ENCODE measurements at regions not wholly inside any gene's neighbourhood (a gene's known extent, or its start where the extent isn't known, plus 50 kb on each side); places are given as distances from the start of the nearest gene placed in this dataset.
A peak's percentile ranks its signal among the peaks of the same experiment; 100 is the strongest.

- Histone ChIP-seq H3K9me3 (ENCODE audit: control insufficient read depth, low read length) (no peaks in the 10 kb centered on the region), H3K4me3 (ENCODE audit: low read length) (no peak overlapping the region), H3K4me1 (ENCODE audit: control insufficient read depth, insufficient read depth, low read length) (peaks cover 7% of the 10 kb centered on the region), H3K27ac (ENCODE audit: low read length) (no peak overlapping the region), H3K27me3 (ENCODE audit: control insufficient read depth, insufficient read depth) (no peaks in the 10 kb centered on the region)
- 85% methylated on average over 9 of the region's 9 CpGs for WGBS
- ATAC-seq (no peak), DNase-seq (no peak)
- intact Hi-C loops (cut with DNase I): loop anchor here in 3 of 4 donors (5.0 to 10.0 kb wide), 4 partner anchors 61 to 283 kb away; partner anchors contain the start of gene ARHGEF3 (in 2 of the 3)
These were observed 75.0 kb upstream of the SPATA12 start for GRCh38 chr3:56985460-56985859.

DNA sequence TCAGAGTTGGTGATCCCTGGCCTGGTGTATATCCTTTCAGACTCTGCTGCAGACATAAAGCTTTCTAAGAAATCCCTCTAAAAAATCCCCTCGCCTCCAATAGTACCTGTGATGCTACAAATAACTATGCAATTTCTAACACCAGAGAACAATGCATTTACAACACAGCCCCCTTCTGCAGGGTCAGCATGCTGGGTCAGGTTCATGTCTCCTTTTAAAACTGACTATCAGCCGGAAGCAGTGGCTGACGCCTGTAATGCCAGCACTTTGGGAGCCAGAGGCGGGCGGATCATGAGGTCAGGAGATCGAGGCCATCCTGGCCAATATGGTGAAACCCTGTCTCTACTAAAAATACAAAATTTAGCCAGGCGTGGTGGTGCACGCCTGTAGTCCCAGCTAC is 77.0 kb upstream of the SPATA12 start:
- H3K4me3 ChIP-seq (ENCODE audit: low read length): no peak overlapping the region
- H3K27ac ChIP-seq (ENCODE audit: low read length): no peak overlapping the region
- intact Hi-C loops (cut with DNase I): loop anchor here in 1 of 4 donors (10.0 kb wide), 2 partner anchors 59 to 179 kb away; partner anchors contain the start of gene ARHGEF3
- no peak for ATAC-seq
- no peak for DNase-seq
- H3K4me1 ChIP-seq (ENCODE audit: control insufficient read depth, insufficient read depth, low read length): peaks cover 4% of the 10 kb centered on the region
- H3K27me3 ChIP-seq (ENCODE audit: control insufficient read depth, insufficient read depth): no peaks in the 10 kb centered on the region
- 91% methylated on average over 8 of the region's 8 CpGs for WGBS
- H3K9me3 ChIP-seq (ENCODE audit: control insufficient read depth, low read length): no peaks in the 10 kb centered on the region

GRCh38 chr3:56981445-56982230 is 78.8 kb upstream of the SPATA12 start:
- DNase-seq (no peak), ATAC-seq (no peak)
- WGBS: 90% methylated on average over 2 of the region's 2 CpGs
- Histone ChIP-seq H3K27ac (ENCODE audit: low read length) (no peak overlapping the region), H3K27me3 (ENCODE audit: control insufficient read depth, insufficient read depth) (no peaks in the 10 kb centered on the region), H3K9me3 (ENCODE audit: control insufficient read depth, low read length) (no peaks in the 10 kb centered on the region), H3K4me3 (ENCODE audit: low read length) (no peak overlapping the region), H3K4me1 (ENCODE audit: control insufficient read depth, insufficient read depth, low read length) (peaks cover 7% of the 10 kb centered on the region)
- intact Hi-C loops (cut with DNase I): loop anchor here in 1 of 4 donors (10.0 kb wide), 2 partner anchors 57 to 177 kb away; partner anchors contain the start of gene ARHGEF3

- intact Hi-C loops (cut with DNase I): loop anchor here in 1 of 4 donors (10.0 kb wide), 2 partner anchors 56 to 176 kb away; partner anchors contain the start of gene ARHGEF3
- peak; percentile 70 to 80 (median 73) for DNase-seq
- 39% methylated on average over 5 of the region's 5 CpGs for WGBS
- no peaks in the 10 kb centered on the region for H3K27me3 ChIP-seq (ENCODE audit: control insufficient read depth, insufficient read depth)
- peaks cover 7% of the 10 kb centered on the region for H3K4me1 ChIP-seq (ENCODE audit: control insufficient read depth, insufficient read depth, low read length)
- no peak overlapping the region for H3K27ac ChIP-seq (ENCODE audit: low read length)
- H3K9me3 ChIP-seq (ENCODE audit: control insufficient read depth, low read length): no peaks in the 10 kb centered on the region
- ATAC-seq: peak; percentile 87 to 95
- no peak overlapping the region for H3K4me3 ChIP-seq (ENCODE audit: low read length)
These were observed 79.6 kb upstream of the SPATA12 start for GRCh38 chr3:56980798-56981390.

DNA sequence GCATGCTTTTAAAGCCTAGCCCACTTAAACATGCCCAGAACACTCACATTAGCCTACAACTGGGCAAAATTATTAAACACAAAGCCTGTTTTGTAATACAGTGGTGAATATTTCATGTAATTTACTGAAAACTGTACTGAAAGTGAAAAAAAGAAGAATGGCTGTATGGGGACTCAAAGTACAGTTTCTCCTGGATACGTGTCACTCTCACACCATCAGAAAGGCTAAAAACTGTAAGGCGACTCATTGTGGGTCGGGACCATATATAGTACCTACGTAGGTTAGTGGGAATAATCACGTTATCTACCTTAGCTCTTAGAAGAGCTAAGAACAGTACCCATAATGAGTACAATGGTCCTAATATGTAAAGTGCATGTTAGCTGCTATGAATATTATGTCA is 80.2 kb upstream of the SPATA12 start:
- no peak for DNase-seq
- Histone ChIP-seq H3K27ac (ENCODE audit: low read length) (no peak overlapping the region), H3K4me1 (ENCODE audit: control insufficient read depth, insufficient read depth, low read length) (peaks cover 7% of the 10 kb centered on the region), H3K27me3 (ENCODE audit: control insufficient read depth, insufficient read depth) (no peaks in the 10 kb centered on the region), H3K9me3 (ENCODE audit: control insufficient read depth, low read length) (no peaks in the 10 kb centered on the region), H3K4me3 (ENCODE audit: low read length) (no peak overlapping the region)
- ATAC-seq: no peak
- intact Hi-C loops (cut with DNase I): loop anchor here in 1 of 4 donors (10.0 kb wide), 2 partner anchors 55 to 175 kb away; partner anchors contain the start of gene ARHGEF3
- WGBS: 98% methylated on average over 5 of the region's 5 CpGs

- H3K27me3 ChIP-seq (ENCODE audit: control insufficient read depth, insufficient read depth): no peaks in the 10 kb centered on the region
- H3K9me3 ChIP-seq (ENCODE audit: control insufficient read depth, low read length): no peaks in the 10 kb centered on the region
- DNase-seq (no peak), ATAC-seq (no peak)
- peaks cover 7% of the 10 kb centered on the region for H3K4me1 ChIP-seq (ENCODE audit: control insufficient read depth, insufficient read depth, low read length)
- 90% methylated on average over 6 of the region's 6 CpGs for WGBS
- H3K4me3 ChIP-seq (ENCODE audit: low read length): no peak overlapping the region
- no peak overlapping the region for H3K27ac ChIP-seq (ENCODE audit: low read length)
- intact Hi-C loops (cut with DNase I): loop anchor here in 1 of 4 donors (10.0 kb wide), 2 partner anchors 55 to 175 kb away; partner anchors contain the start of gene ARHGEF3
These were observed 80.7 kb upstream of the SPATA12 start for GRCh38 chr3:56979791-56980190.

- H3K27ac ChIP-seq (ENCODE audit: low read length): no peak overlapping the region
- H3K27me3 ChIP-seq (ENCODE audit: control insufficient read depth, insufficient read depth): no peaks in the 10 kb centered on the region
- H3K4me3 ChIP-seq (ENCODE audit: low read length): no peak overlapping the region
- DNase-seq: no peak
- WGBS: 100% methylated on average over 1 of the region's 1 CpG
- intact Hi-C loops (cut with DNase I): no loop called here
- no peaks in the 10 kb centered on the region for H3K9me3 ChIP-seq (ENCODE audit: control insufficient read depth, low read length)
- no peak for ATAC-seq
- H3K4me1 ChIP-seq (ENCODE audit: control insufficient read depth, insufficient read depth, low read length): peaks cover 3% of the 10 kb centered on the region
These were observed 82.9 kb upstream of the SPATA12 start for GRCh38 chr3:56977561-56977889.

- H3K4me1 ChIP-seq (ENCODE audit: control insufficient read depth, insufficient read depth, low read length): peaks cover 3% of the 10 kb centered on the region
- H3K27me3 ChIP-seq (ENCODE audit: control insufficient read depth, insufficient read depth): no peaks in the 10 kb centered on the region
- 71% methylated on average over 9 of the region's 9 CpGs for WGBS
- DNase-seq (peak in 2 of 3 donors; percentile 35 to 54), ATAC-seq (no peak)
- intact Hi-C loops (cut with DNase I): no loop called here
- no peaks in the 10 kb centered on the region for H3K9me3 ChIP-seq (ENCODE audit: control insufficient read depth, low read length)
- no peak overlapping the region for H3K27ac ChIP-seq (ENCODE audit: low read length)
- H3K4me3 ChIP-seq (ENCODE audit: low read length): no peak overlapping the region
These were observed 83.6 kb upstream of the SPATA12 start for GRCh38 chr3:56976651-56977560.

- no peak for ATAC-seq
- Histone ChIP-seq H3K4me3 (ENCODE audit: low read length) (no peak overlapping the region), H3K27ac (ENCODE audit: low read length) (no peak overlapping the region), H3K27me3 (ENCODE audit: control insufficient read depth, insufficient read depth) (no peaks in the 10 kb centered on the region), H3K4me1 (ENCODE audit: control insufficient read depth, insufficient read depth, low read length) (peaks cover 3% of the 10 kb centered on the region), H3K9me3 (ENCODE audit: control insufficient read depth, low read length) (no peaks in the 10 kb centered on the region)
- DNase-seq: no peak
- intact Hi-C loops (cut with DNase I): no loop called here
- WGBS: 82% methylated on average over 1 of the region's 1 CpG
These were observed 84.9 kb upstream of the SPATA12 start for GRCh38 chr3:56975567-56975966.

DNA sequence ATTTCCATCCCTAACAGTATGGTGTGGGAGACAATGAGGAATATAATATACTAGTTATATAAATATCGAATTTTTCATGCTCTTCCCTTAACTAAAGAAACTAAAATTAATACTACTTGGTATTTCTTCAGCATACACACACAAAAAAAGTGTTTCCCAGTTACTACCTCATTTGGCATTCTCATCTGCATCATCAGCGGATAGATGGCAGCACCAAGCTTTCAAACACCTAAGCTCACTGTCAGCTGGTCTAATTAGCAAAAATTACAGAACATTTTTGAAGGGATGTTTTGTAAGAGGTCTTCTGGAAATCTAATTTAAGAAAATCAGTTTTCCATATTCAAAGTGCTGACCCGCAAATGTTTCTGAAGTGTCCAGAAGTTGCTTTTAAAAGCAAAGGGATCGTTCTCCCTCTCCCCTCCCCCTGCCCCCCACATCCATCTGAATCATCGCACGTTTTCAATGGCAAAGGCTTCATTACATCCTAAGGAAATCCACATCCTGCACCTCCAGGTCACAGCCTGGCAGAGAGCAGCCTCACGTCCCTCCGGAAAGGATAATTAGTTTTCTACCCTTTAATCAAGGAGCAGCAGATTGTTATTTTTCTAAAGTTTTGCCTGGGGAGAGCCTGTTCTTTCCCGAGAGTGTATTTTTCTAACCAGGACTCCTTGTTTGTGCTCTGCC is 86.1 kb upstream of the SPATA12 start:
- ATAC-seq: peak; percentile 17 to 56
- WGBS: 61% methylated on average over 9 of the region's 9 CpGs
- H3K9me3 ChIP-seq (ENCODE audit: control insufficient read depth, low read length): no peaks in the 10 kb centered on the region
- H3K27ac ChIP-seq (ENCODE audit: low read length): no peak overlapping the region
- intact Hi-C loops (cut with DNase I): no loop called here
- H3K27me3 ChIP-seq (ENCODE audit: control insufficient read depth, insufficient read depth): no peaks in the 10 kb centered on the region
- DNase-seq: no peak
- H3K4me1 ChIP-seq (ENCODE audit: control insufficient read depth, insufficient read depth, low read length): peaks cover 5% of the 10 kb centered on the region
- no peak overlapping the region for H3K4me3 ChIP-seq (ENCODE audit: low read length)
